Adrenal gland (tissue), 9 donors: ENCODE measurements at regions not wholly inside any gene's neighbourhood (a gene's known extent, or its start where the extent isn't known, plus 50 kb on each side); places are given as distances from the start of the nearest gene placed in this dataset.

ENCODE experiments used
- DNase-seq, 7 donors: peaks; one replicate each; pipeline ENCODE4 v3.0.0-alpha.2; 2019 to 2020
- H3K27ac ChIP-seq, 5 donors: fragments of 200-600 bp; sonication (generic) in 4 of 5; 1 replicate in 3 of 5; 2 replicates in 2 of 5; pipeline versions ENCODE4 v1.5.1 to v1.8.0; 2016 to 2020; ENCODE audit warnings: mild to moderate bottlenecking in 1 of 5
- H3K27me3 ChIP-seq: fragments of 200-600 bp; 2 replicates; pipeline ENCODE4 v1.8.0; 2021
- H3K36me3 ChIP-seq, 2 donors: fragments of 200-600 bp; replicated peaks in 1 of 2; 1 replicate in 1 of 2; 2 replicates in 1 of 2; pipeline versions ENCODE4 v1.5.1 to v1.8.0; 2018 to 2022
- H3K4me1 ChIP-seq, 2 donors: fragments of 200-600 bp; replicated peaks in 1 of 2; 1 replicate in 1 of 2; 2 replicates in 1 of 2; pipeline versions ENCODE4 v1.5.1 to v1.8.0; 2018 to 2021
- H3K4me3 ChIP-seq, 4 donors: fragments of 200-600 bp; sonication (generic) in 3 of 4; one replicate each; pipeline ENCODE4 v1.5.1; 2016 to 2018
- H3K9me3 ChIP-seq, 3 donors: fragments of 200-600 bp; sonication (generic) in 1 of 3; replicated peaks in 1 of 3; 1 replicate in 2 of 3; 2 replicates in 1 of 3; pipeline versions ENCODE4 v1.5.1 to v1.8.0; 2016 to 2021
- CTCF ChIP-seq, 6 experiments: fragments of 450-650 bp in 4 of 6; fragments of 200-600 bp in 2 of 6; sonication (generic) in 1 of 6; IDR thresholded peaks; 1 replicate in 5 of 6; 2 replicates in 1 of 6; pipeline versions ENCODE4 v1.5.1 to v1.8.0; 2016 to 2021; ENCODE audit warnings: antibody characterized with exemption in 6 of 6, mild to moderate bottlenecking in 2 of 6, moderate library complexity in 1 of 6
- POLR2A ChIP-seq, 2 donors: fragments of 450-650 bp; IDR thresholded peaks; one replicate each; pipeline ENCODE4 v1.6.1; 2017; ENCODE audit warnings: antibody characterized with exemption in 2 of 2, mild to moderate bottlenecking in 2 of 2, moderate library complexity in 1 of 2
- WGBS, 4 donors: extraction: QIAGEN DNeasy Blood & Tissue Kit in 2 of 4; methylation state at CpG; one replicate each; pipeline versions ENCODE4 v1.1.5 to v1.1.7; 2013 to 2017; 5-methylcytosine and 5-hydroxymethylcytosine counted together
- intact Hi-C, 2 donors: fragments of 100-400 bp; cut with DNase I; formaldehyde crosslinking; loops; one replicate each; pipeline versions ENCODE4 v1.14.1 to v1.15.0; 2022 to 2023
- donor health status: healthy with polysubstance abuse.
- donor health status: Bipolar disorder and iron deficiency.
- donor health status: DM: yes; HTN: yes; CAD: no.
- donor health status: DM: no; HTN: no; CAD: no.
- donor health status: DM: no; HTN: no; CAD: no.

GRCh38 chr4:156191044-156191781, 237.5 kb upstream of the CTSO start:
- no peaks in the 10 kb centered on the region for H3K9me3 ChIP-seq
- H3K27me3 ChIP-seq = no peaks in the 10 kb centered on the region
- WGBS, 4 donors = 61 to 79% (median 68%) methylated on average over 2 of the region's 2 CpGs
- no peak overlapping the region for H3K27ac ChIP-seq
- H3K4me1 ChIP-seq = no peaks in the 10 kb centered on the region
- H3K4me3 ChIP-seq = no peak overlapping the region
- TF ChIP-seq POLR2A (IDR thresholded peaks at IDR 0.05) (no peak), CTCF (IDR thresholded peaks at IDR 0.05) (no peak)
- DNase-seq = no peak
- no peaks in the 10 kb centered on the region for H3K36me3 ChIP-seq
- intact Hi-C loops = no loop called here

- H3K4me1 ChIP-seq = no peaks in the 10 kb centered on the region
- no peak for TF ChIP-seq POLR2A (IDR thresholded peaks at IDR 0.05)
- no peak for TF ChIP-seq CTCF (IDR thresholded peaks at IDR 0.05)
- H3K4me3 ChIP-seq = no peak overlapping the region
- no peaks in the 10 kb centered on the region for H3K9me3 ChIP-seq
- no peaks in the 10 kb centered on the region for H3K27me3 ChIP-seq
- intact Hi-C loops = no loop called here
- H3K27ac ChIP-seq = no peak overlapping the region
- DNase-seq = no peak
- no peaks in the 10 kb centered on the region for H3K36me3 ChIP-seq
- 71 to 78% (median 75%) methylated on average over 1 of the region's 1 CpG for WGBS, 4 donors
Measured at GRCh38 chr4:156190615-156191014, 236.9 kb upstream of the CTSO start.

- intact Hi-C loops = no loop called here
- 74 to 87% (median 78%) methylated on average over 1 of the region's 1 CpG for WGBS, 4 donors
- TF ChIP-seq POLR2A (IDR thresholded peaks at IDR 0.05) (no peak), CTCF (IDR thresholded peaks at IDR 0.05) (no peak)
Measured at GRCh38 chr4:156188596-156188995, 234.9 kb upstream of the CTSO start.

GRCh38 chr4:156186111-156186510, 232.4 kb upstream of the CTSO start:
- H3K4me3 ChIP-seq = no peak overlapping the region
- intact Hi-C loops = no loop called here
- H3K4me1 ChIP-seq = no peaks in the 10 kb centered on the region
- WGBS, 4 donors = 40 to 53% (median 42%) methylated on average over 1 of the region's 1 CpG
- DNase-seq = no peak
- TF ChIP-seq POLR2A (IDR thresholded peaks at IDR 0.05) = no peak
- no peak for TF ChIP-seq CTCF (IDR thresholded peaks at IDR 0.05)
- H3K27me3 ChIP-seq = no peaks in the 10 kb centered on the region
- H3K9me3 ChIP-seq = no peaks in the 10 kb centered on the region
- no peak overlapping the region for H3K27ac ChIP-seq
- H3K36me3 ChIP-seq = no peaks in the 10 kb centered on the region

More at GRCh38 chr4:156188596-156188995, 234.9 kb upstream of the CTSO start:
- H3K27ac ChIP-seq = no peak overlapping the region
- no peaks in the 10 kb centered on the region for H3K4me1 ChIP-seq
- H3K4me3 ChIP-seq = no peak overlapping the region
- H3K36me3 ChIP-seq = no peaks in the 10 kb centered on the region
- H3K27me3 ChIP-seq = no peaks in the 10 kb centered on the region
- no peaks in the 10 kb centered on the region for H3K9me3 ChIP-seq
- DNase-seq = no peak
